Endodermal cell (in vitro differentiated cells): ENCODE measurements at regions not wholly inside any gene's neighbourhood (a gene's known extent, or its start where the extent isn't known, plus 50 kb on each side); places are given as distances from the start of the nearest gene placed in this dataset.

ENCODE experiments used
- DNase-seq: peaks from one replicate; pipeline ENCODE4 v3.0.0-alpha.2; 2017
- H3K27ac ChIP-seq: 2 replicates; pipeline ENCODE4 v1.5.1; 2013; ENCODE audit warnings: mild to moderate bottlenecking, low read depth, low read length, moderate library complexity
- H3K27me3 ChIP-seq: 2 replicates; pipeline ENCODE4 v1.6.1; 2013; ENCODE audit warnings: mild to moderate bottlenecking, low read length, moderate library complexity; ENCODE audit not compliant: insufficient read depth, control insufficient read depth, poor library complexity, severe bottlenecking
- H3K36me3 ChIP-seq: 2 replicates; pipeline ENCODE4 v1.7.0; 2013; ENCODE audit warnings: mild to moderate bottlenecking, low read length, moderate library complexity; ENCODE audit not compliant: control insufficient read depth, insufficient read depth
- H3K4me1 ChIP-seq: one replicate; pipeline ENCODE4 v1.7.0; 2013; ENCODE audit warnings: low read length; ENCODE audit not compliant: control insufficient read depth, insufficient read depth
- H3K4me3 ChIP-seq: 2 replicates; pipeline ENCODE4 v1.5.1; 2013; ENCODE audit warnings: mild to moderate bottlenecking, low read length, moderate library complexity
- H3K9ac ChIP-seq: 2 replicates; pipeline ENCODE4 v1.6.1; 2013; ENCODE audit warnings: mild to moderate bottlenecking, low read length, moderate library complexity; ENCODE audit not compliant: poor library complexity, severe bottlenecking; ENCODE audit errors: extremely low read depth
- H3K9me3 ChIP-seq: 2 replicates; pipeline ENCODE4 v1.6.1; 2013; ENCODE audit warnings: mild to moderate bottlenecking, low read length, moderate library complexity; ENCODE audit not compliant: control insufficient read depth
- H3K27ac Mint-ChIP-seq: 2 replicates; pipeline ENCODE4 v1.8.0; 2020; ENCODE audit warnings: mixed read lengths
- H3K27me3 Mint-ChIP-seq: 2 replicates; pipeline ENCODE4 v1.8.0; 2021; ENCODE audit warnings: mild to moderate bottlenecking, mixed read lengths; ENCODE audit not compliant: insufficient read depth
- H3K36me3 Mint-ChIP-seq: 2 replicates; pipeline ENCODE4 v1.8.0; 2020; ENCODE audit warnings: low read depth, mixed read lengths
- H3K4me1 Mint-ChIP-seq: 2 replicates; pipeline ENCODE4 v1.8.0; 2020; ENCODE audit warnings: mixed read lengths
- H3K4me3 Mint-ChIP-seq: 2 replicates; pipeline ENCODE4 v1.8.0; 2020; ENCODE audit warnings: mild to moderate bottlenecking, moderate library complexity, mixed read lengths
- H3K9me3 Mint-ChIP-seq: 2 replicates; pipeline ENCODE4 v1.8.0; 2020; ENCODE audit warnings: mild to moderate bottlenecking, mixed read lengths
- WGBS, 2 experiments: methylation state at CpG; one replicate each; pipeline versions ENCODE4 v1.1.5 to v1.1.7; 2013; ENCODE audit warnings: missing lambda C conversion rate in 2 of 2, mixed read lengths in 1 of 2; ENCODE audit not compliant: insufficient coverage in 1 of 2, insufficient read length in 1 of 2; 5-methylcytosine and 5-hydroxymethylcytosine counted together
- TF ChIP-seq, protein P1 (sequence below): fragments of 200-600 bp; sonication (generic); conservative IDR thresholded peaks from 2 replicates; pipeline ENCODE4 v1.5.0; 2021; ENCODE audit warnings: antibody characterized with exemption, mild to moderate bottlenecking

DNA sequence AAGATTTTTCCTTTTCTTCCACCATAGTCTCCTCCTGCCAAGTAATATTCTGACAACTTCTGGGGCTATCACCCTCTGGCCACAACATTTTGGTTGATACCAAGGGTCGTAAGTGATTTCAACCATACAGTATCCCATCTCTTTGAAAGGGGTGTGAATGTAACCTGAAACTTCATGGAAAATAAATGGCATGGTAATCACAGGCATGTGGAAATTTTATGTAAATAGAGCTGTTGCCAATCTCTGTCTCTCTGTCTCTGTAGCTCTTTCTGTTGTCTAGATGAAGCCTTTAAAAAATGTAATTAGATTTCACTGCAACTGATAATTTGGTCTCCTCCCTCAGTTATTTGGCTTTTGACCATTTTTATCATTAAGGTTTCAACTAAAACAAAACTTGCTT, 125.6 kb upstream of the RPRM start:
- H3K4me1 Mint-ChIP-seq: peaks cover 47% of the 10 kb centered on the region
- DNase-seq: no peak
- Histone ChIP-seq H3K36me3 (no peaks in the 10 kb centered on the region), H3K9me3 (peaks cover 9% of the 10 kb centered on the region), H3K9ac (no peak overlapping the region), H3K4me3 (no peak overlapping the region), H3K27me3 (no peaks in the 10 kb centered on the region), H3K27ac (no peak overlapping the region), H3K4me1 (peaks cover 24% of the 10 kb centered on the region)
- H3K9me3 Mint-ChIP-seq: no peaks in the 10 kb centered on the region
- no peak overlapping the region for H3K27ac Mint-ChIP-seq
- H3K4me3 Mint-ChIP-seq: no peak overlapping the region
- H3K36me3 Mint-ChIP-seq: peaks cover 4% of the 10 kb centered on the region
- TF ChIP-seq, protein P1, sequence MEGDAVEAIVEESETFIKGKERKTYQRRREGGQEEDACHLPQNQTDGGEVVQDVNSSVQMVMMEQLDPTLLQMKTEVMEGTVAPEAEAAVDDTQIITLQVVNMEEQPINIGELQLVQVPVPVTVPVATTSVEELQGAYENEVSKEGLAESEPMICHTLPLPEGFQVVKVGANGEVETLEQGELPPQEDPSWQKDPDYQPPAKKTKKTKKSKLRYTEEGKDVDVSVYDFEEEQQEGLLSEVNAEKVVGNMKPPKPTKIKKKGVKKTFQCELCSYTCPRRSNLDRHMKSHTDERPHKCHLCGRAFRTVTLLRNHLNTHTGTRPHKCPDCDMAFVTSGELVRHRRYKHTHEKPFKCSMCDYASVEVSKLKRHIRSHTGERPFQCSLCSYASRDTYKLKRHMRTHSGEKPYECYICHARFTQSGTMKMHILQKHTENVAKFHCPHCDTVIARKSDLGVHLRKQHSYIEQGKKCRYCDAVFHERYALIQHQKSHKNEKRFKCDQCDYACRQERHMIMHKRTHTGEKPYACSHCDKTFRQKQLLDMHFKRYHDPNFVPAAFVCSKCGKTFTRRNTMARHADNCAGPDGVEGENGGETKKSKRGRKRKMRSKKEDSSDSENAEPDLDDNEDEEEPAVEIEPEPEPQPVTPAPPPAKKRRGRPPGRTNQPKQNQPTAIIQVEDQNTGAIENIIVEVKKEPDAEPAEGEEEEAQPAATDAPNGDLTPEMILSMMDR: no peak
- WGBS, 2 experiments: 85 to 86% methylated on average over 1 of the region's 1 CpG
- no peaks in the 10 kb centered on the region for H3K27me3 Mint-ChIP-seq

DNA sequence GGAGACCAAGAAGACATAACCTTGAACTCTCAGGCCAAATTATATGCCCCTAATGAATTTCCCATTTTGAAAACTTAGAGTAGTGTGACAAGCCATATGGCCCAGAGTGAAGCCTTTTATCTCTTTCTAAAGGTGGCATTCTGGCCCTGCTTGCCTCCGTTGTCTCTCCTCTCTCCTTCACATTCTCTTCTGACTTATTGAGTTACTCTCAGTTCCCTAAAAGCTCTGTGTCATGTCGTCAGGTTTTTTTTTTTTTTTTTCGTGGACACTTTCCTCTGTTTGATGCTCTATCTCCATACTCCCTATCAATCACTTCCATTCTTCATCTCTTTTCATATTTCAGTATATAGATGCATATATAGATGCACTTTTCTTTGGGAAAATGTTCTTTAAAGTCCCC, 128.1 kb upstream of the RPRM start:
- peak overlapping the region; percentile 25 for H3K27ac Mint-ChIP-seq
- no peaks in the 10 kb centered on the region for H3K36me3 ChIP-seq
- no peak overlapping the region for H3K4me3 ChIP-seq
- peaks cover 4% of the 10 kb centered on the region for H3K36me3 Mint-ChIP-seq
- H3K9ac ChIP-seq: no peak overlapping the region
- peaks cover under 1% of the 10 kb centered on the region for H3K9me3 Mint-ChIP-seq
- H3K27me3 Mint-ChIP-seq: no peaks in the 10 kb centered on the region
- peaks cover 19% of the 10 kb centered on the region for H3K4me1 ChIP-seq
- H3K4me3 Mint-ChIP-seq: no peak overlapping the region
- TF ChIP-seq, protein P1: no peak
- H3K27ac ChIP-seq: no peak overlapping the region
- H3K9me3 ChIP-seq: peaks cover 9% of the 10 kb centered on the region
- DNase-seq: no peak
- H3K4me1 Mint-ChIP-seq: peaks cover 45% of the 10 kb centered on the region
- 86 to 88% methylated on average over 1 to 2 of the region's 3 CpGs for WGBS, 2 experiments
- H3K27me3 ChIP-seq: no peaks in the 10 kb centered on the region

- Mint-ChIP-seq H3K36me3 (peaks cover 6% of the 10 kb centered on the region), H3K27me3 (no peaks in the 10 kb centered on the region), H3K9me3 (peaks cover 14% of the 10 kb centered on the region), H3K4me3 (no peak overlapping the region), H3K4me1 (peaks cover 2% of the 10 kb centered on the region), H3K27ac (no peak overlapping the region)
- peaks cover 21% of the 10 kb centered on the region for H3K9me3 ChIP-seq
- H3K27ac ChIP-seq: no peak overlapping the region
- WGBS, 2 experiments: 70% methylated on average over 4 of the region's 4 CpGs; no CpG with 5 or more reads in 1 of the 2 experiments
- TF ChIP-seq, protein P1: peak; percentile 86
- H3K4me1 ChIP-seq: no peaks in the 10 kb centered on the region
- H3K9ac ChIP-seq: no peak overlapping the region
- no peaks in the 10 kb centered on the region for H3K27me3 ChIP-seq
- no peak for DNase-seq
- no peaks in the 10 kb centered on the region for H3K36me3 ChIP-seq
- H3K4me3 ChIP-seq: no peak overlapping the region
Observed at GRCh38 chr2:153622285-153622684, 143.7 kb upstream of the RPRM start.
